ENCODE measurements at regions not wholly inside any gene's neighbourhood (a gene's known extent, or its start where the extent isn't known, plus 50 kb on each side); places are given as distances from the start of the nearest gene placed in this dataset.

- TF ChIP-seq, protein P1, sequence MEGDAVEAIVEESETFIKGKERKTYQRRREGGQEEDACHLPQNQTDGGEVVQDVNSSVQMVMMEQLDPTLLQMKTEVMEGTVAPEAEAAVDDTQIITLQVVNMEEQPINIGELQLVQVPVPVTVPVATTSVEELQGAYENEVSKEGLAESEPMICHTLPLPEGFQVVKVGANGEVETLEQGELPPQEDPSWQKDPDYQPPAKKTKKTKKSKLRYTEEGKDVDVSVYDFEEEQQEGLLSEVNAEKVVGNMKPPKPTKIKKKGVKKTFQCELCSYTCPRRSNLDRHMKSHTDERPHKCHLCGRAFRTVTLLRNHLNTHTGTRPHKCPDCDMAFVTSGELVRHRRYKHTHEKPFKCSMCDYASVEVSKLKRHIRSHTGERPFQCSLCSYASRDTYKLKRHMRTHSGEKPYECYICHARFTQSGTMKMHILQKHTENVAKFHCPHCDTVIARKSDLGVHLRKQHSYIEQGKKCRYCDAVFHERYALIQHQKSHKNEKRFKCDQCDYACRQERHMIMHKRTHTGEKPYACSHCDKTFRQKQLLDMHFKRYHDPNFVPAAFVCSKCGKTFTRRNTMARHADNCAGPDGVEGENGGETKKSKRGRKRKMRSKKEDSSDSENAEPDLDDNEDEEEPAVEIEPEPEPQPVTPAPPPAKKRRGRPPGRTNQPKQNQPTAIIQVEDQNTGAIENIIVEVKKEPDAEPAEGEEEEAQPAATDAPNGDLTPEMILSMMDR (conservative IDR thresholded peaks at IDR 0.05; ENCODE audit: low read depth, low read length): no peak
- H3K4me3 ChIP-seq (ENCODE audit: low read length): no peak overlapping the region
- no peak for DNase-seq (ENCODE audit: low read depth)
Observed at GRCh38 chr10:125397608-125398007, 237.2 kb upstream of the CTBP2 start.

- H3K4me3 ChIP-seq (ENCODE audit: low read length): no peak overlapping the region
- TF ChIP-seq, protein P1 (conservative IDR thresholded peaks at IDR 0.05; ENCODE audit: low read depth, low read length): no peak
- no peak for DNase-seq (ENCODE audit: low read depth)
Observed at GRCh38 chr10:125396676-125397075, 236.3 kb upstream of the CTBP2 start.

DNA sequence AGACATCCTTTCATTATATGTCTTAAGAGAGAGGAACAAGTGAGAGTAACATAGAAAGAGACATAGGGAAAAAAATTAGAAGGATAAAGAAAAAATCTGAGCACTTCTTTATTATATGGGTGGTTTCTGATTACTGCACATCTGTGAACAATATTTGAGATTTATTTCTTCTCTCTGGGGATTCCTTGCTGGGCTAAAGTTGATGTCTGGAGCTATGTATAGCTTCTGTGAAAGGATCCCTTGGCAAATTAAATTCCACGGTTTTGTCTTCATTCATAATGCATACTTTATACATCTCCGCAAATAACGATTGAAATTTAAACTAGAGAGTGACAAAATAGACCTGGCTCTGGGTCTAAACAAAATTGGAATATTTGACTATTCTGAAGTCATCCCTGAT is 232.2 kb upstream of the CTBP2 start:
- no peak for DNase-seq (ENCODE audit: low read depth)
- no peak overlapping the region for H3K4me3 ChIP-seq (ENCODE audit: low read length)
- TF ChIP-seq, protein P1 (conservative IDR thresholded peaks at IDR 0.05; ENCODE audit: low read depth, low read length): no peak

DNA sequence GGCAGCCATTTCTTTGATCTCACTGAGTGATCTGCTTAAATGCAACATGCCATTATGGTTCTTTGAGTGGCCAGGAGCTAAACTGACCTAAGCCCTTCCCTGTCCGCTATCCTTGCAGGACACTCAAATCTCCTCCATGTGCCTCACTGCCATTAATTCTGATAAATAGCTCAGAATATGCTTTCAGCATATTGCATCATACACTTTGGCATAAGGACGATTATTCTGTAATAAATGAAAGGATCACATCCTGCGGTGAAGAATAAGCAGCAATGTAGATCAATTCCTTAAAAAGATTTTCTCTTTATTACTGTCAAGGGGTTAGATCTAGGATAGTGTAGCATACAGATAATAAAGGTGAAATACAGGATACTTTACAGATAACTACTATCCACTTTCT is 231.8 kb upstream of the CTBP2 start:
- no peak overlapping the region for H3K4me3 ChIP-seq (ENCODE audit: low read length)
- TF ChIP-seq, protein P1 (conservative IDR thresholded peaks at IDR 0.05; ENCODE audit: low read depth, low read length): no peak
- DNase-seq (ENCODE audit: low read depth): no peak

- DNase-seq (ENCODE audit: low read depth): no peak
Observed at GRCh38 chr10:125389648-125390047, 229.3 kb upstream of the CTBP2 start.

DNA sequence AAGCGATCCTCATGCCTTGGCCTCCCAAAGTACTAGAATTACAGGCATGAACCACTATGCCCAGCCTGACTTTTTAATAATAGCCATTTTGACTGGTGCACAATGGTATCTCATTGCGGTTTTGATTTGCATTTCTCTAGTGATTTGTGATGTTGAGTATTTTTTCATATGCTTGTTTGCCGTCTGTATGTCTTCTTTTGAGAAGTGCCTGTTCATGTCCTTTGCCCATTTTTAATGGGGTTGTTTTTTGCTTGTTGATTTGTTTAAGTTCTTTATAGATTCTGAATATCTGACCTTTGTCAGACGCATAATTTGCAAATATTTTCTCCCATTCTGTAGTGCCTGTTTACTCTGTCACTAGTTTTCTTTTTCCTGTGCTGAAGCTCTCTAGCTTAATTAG is 219.2 kb upstream of the CTBP2 start:
- no peak for DNase-seq (ENCODE audit: low read depth)
- TF ChIP-seq, protein P1 (conservative IDR thresholded peaks at IDR 0.05; ENCODE audit: low read depth, low read length): no peak
- no peak overlapping the region for H3K4me3 ChIP-seq (ENCODE audit: low read length)

More at GRCh38 chr10:125389648-125390047, 229.3 kb upstream of the CTBP2 start:
- TF ChIP-seq, protein P1 (conservative IDR thresholded peaks at IDR 0.05; ENCODE audit: low read depth, low read length): no peak
- no peak overlapping the region for H3K4me3 ChIP-seq (ENCODE audit: low read length)

- TF ChIP-seq, protein P1 (conservative IDR thresholded peaks at IDR 0.05; ENCODE audit: low read depth, low read length): no peak
- H3K4me3 ChIP-seq (ENCODE audit: low read length): no peak overlapping the region
- DNase-seq (ENCODE audit: low read depth): no peak
Observed at GRCh38 chr10:125377368-125377767, 217.0 kb upstream of the CTBP2 start.
